MM.1S (cell line): ENCODE measurements at regions not wholly inside any gene's neighbourhood (a gene's known extent, or its start where the extent isn't known, plus 50 kb on each side); places are given as distances from the start of the nearest gene placed in this dataset.

ENCODE experiments used
- DNase-seq: peaks from one replicate; pipeline ENCODE4 v3.0.0-alpha.2; 2015
- H2AFZ ChIP-seq: fragments of 300-600 bp; sonication (generic); 2 replicates; pipeline ENCODE4 v1.6.0; 2016; ENCODE audit warnings: antibody characterized with exemption, low read length
- H3F3A ChIP-seq: fragments of 300-600 bp; sonication (generic); 2 replicates; pipeline ENCODE4 v1.6.1; 2016; ENCODE audit warnings: mild to moderate bottlenecking, antibody characterized with exemption, low read length, moderate library complexity, mixed read lengths; ENCODE audit not compliant: insufficient read depth
- H3K27ac ChIP-seq: fragments of 300-600 bp; sonication (generic); 2 replicates; pipeline ENCODE4 v1.5.1; 2016; ENCODE audit warnings: mild to moderate bottlenecking, low read length
- H3K27me3 ChIP-seq: fragments of 300-600 bp; sonication (generic); replicated peaks from 2 replicates; pipeline ENCODE4 v1.6.0; 2016; ENCODE audit warnings: low read length; ENCODE audit not compliant: insufficient read depth
- H3K36me3 ChIP-seq: fragments of 300-600 bp; sonication (generic); replicated peaks from 2 replicates; pipeline ENCODE4 v1.6.1; 2016; ENCODE audit warnings: mild to moderate bottlenecking, low read length, mixed read lengths; ENCODE audit not compliant: insufficient read depth
- H3K4me1 ChIP-seq: fragments of 300-600 bp; sonication (generic); 2 replicates; pipeline ENCODE4 v1.6.1; 2016; ENCODE audit warnings: low read length, mixed read lengths
- H3K4me2 ChIP-seq: fragments of 300-600 bp; sonication (generic); 2 replicates; pipeline ENCODE4 v1.6.0; 2016; ENCODE audit warnings: low read depth, low read length
- H3K4me3 ChIP-seq: fragments of 300-600 bp; sonication (generic); 2 replicates; pipeline ENCODE4 v1.5.1; 2016; ENCODE audit warnings: low read length, mixed read lengths
- H3K79me2 ChIP-seq: fragments of 300-600 bp; sonication (generic); 2 replicates; pipeline ENCODE4 v1.6.1; 2016; ENCODE audit warnings: mixed run types, low read length, mixed read lengths
- H3K9ac ChIP-seq: fragments of 300-600 bp; sonication (generic); 2 replicates; pipeline ENCODE4 v1.6.1; 2016; ENCODE audit warnings: low read length, mixed read lengths
- H3K9me2 ChIP-seq: fragments of 300-600 bp; sonication (generic); replicated peaks from 2 replicates; pipeline ENCODE4 v1.6.1; 2016; ENCODE audit warnings: mild to moderate bottlenecking, low read length, mixed read lengths; ENCODE audit not compliant: insufficient read depth
- H3K9me3 ChIP-seq: fragments of 300-600 bp; sonication (generic); replicated peaks from 2 replicates; pipeline ENCODE4 v1.6.1; 2016; ENCODE audit warnings: mild to moderate bottlenecking, low read length, mixed read lengths; ENCODE audit not compliant: insufficient read depth
- H4K20me1 ChIP-seq: fragments of 300-600 bp; sonication (generic); 2 replicates; pipeline ENCODE4 v1.6.1; 2016; ENCODE audit warnings: mild to moderate bottlenecking, low read length, moderate library complexity, mixed read lengths; ENCODE audit not compliant: insufficient read depth
- EZH2 ChIP-seq: fragments of 300-600 bp; sonication (generic); optimal IDR thresholded peaks from 2 replicates; pipeline ENCODE3; 2017; ENCODE audit warnings: low read depth, mild to moderate bottlenecking, antibody characterized with exemption, low read length, mixed read lengths
- EZH2phosphoT487 ChIP-seq: fragments of 300-600 bp; sonication (generic); IDR thresholded peaks from 2 replicates; pipeline ENCODE4 v1.6.1; 2018; ENCODE audit warnings: antibody characterized with exemption, low read length
- TF ChIP-seq, protein P1 (sequence below): fragments of 300-600 bp; sonication (generic); IDR thresholded peaks from 2 replicates; pipeline ENCODE4 v1.5.1; 2016; ENCODE audit warnings: antibody characterized with exemption, low read length, mixed read lengths

DNA sequence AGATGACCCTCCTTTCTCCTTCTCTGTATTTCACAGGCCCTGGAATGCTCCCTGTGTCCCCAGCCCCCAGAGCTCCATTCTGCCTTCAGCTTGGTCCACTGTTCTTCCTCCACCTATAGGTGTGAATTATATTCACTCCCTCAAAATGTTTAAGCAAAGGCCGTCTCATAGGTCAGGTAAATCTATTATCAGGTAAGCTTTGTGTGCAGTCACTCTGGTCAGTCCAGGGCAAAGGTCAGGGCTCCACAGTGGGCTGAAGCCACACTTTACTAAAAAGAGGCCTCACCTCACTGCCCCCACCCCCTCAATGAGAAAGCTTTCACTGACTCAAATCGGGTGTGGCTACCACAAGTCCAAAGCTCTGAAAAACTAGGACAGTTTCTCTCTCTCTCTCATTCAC lies 65.9 kb downstream of the DNTTIP2 start:
- no peak overlapping the region for H2AFZ ChIP-seq
- no peaks in the 10 kb centered on the region for H3K4me1 ChIP-seq
- H3K27ac ChIP-seq, result no peak overlapping the region
- no peaks in the 10 kb centered on the region for H3F3A ChIP-seq
- no peaks in the 10 kb centered on the region for H3K79me2 ChIP-seq
- H3K27me3 ChIP-seq, result no peaks in the 10 kb centered on the region
- H3K9me2 ChIP-seq, result no peaks in the 10 kb centered on the region
- H3K4me2 ChIP-seq, result no peak overlapping the region
- no peak overlapping the region for H3K4me3 ChIP-seq
- no peaks in the 10 kb centered on the region for H3K36me3 ChIP-seq
- no peak for DNase-seq
- TF ChIP-seq EZH2phosphoT487, result no peak
- no peak for TF ChIP-seq EZH2
- TF ChIP-seq, protein P1, sequence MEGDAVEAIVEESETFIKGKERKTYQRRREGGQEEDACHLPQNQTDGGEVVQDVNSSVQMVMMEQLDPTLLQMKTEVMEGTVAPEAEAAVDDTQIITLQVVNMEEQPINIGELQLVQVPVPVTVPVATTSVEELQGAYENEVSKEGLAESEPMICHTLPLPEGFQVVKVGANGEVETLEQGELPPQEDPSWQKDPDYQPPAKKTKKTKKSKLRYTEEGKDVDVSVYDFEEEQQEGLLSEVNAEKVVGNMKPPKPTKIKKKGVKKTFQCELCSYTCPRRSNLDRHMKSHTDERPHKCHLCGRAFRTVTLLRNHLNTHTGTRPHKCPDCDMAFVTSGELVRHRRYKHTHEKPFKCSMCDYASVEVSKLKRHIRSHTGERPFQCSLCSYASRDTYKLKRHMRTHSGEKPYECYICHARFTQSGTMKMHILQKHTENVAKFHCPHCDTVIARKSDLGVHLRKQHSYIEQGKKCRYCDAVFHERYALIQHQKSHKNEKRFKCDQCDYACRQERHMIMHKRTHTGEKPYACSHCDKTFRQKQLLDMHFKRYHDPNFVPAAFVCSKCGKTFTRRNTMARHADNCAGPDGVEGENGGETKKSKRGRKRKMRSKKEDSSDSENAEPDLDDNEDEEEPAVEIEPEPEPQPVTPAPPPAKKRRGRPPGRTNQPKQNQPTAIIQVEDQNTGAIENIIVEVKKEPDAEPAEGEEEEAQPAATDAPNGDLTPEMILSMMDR, result no peak
- no peak overlapping the region for H3K9ac ChIP-seq
- H4K20me1 ChIP-seq, result no peaks in the 10 kb centered on the region
- no peaks in the 10 kb centered on the region for H3K9me3 ChIP-seq

DNA sequence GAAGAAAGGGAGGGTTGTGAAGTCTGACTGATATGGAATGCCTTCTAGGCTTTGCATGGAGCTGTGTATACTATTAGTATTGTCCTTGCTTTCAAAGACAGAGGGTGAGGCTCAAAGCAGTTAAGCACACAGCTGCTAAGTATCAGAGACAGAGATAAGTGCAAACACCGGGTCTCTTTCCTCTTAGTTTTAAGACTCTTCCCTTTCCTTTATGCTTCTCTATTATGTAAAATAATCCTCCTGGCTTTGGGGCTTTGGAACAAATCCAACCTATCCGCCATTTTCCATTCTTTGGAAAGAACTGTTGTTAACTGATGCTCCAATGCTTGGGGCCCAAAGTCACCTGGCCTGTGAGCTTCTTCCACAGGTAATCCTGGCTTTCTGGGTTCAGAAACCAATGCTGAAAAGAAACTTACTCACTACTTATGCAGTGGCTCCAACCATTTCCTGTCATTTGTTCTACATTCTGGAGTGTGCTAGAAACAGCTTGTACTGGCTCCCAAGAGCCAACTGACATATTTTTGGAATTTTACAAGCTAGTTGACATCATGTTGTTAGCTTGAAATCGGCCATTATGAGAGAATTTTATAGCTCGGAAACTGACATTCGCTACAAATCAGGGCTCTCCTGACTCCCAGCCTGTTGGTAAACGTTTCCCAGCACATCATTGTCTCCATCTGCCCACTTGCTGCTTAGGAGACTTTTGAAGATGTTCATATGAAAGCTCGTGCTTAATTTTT lies 67.5 kb downstream of the DNTTIP2 start:
- Histone ChIP-seq H3K79me2 (no peaks in the 10 kb centered on the region), H3K4me1 (no peaks in the 10 kb centered on the region), H3K27ac (no peak overlapping the region), H3K27me3 (no peaks in the 10 kb centered on the region), H3K4me2 (no peak overlapping the region), H3K36me3 (no peaks in the 10 kb centered on the region), H3K9ac (no peak overlapping the region), H3F3A (no peaks in the 10 kb centered on the region), H3K4me3 (no peak overlapping the region), H4K20me1 (no peaks in the 10 kb centered on the region), H3K9me2 (no peaks in the 10 kb centered on the region), H3K9me3 (no peaks in the 10 kb centered on the region), H2AFZ (no peak overlapping the region)
- no peak for DNase-seq
- TF ChIP-seq EZH2phosphoT487 (no peak), EZH2 (no peak)
- TF ChIP-seq, protein P1, result no peak

- H3K9me2 ChIP-seq, result no peaks in the 10 kb centered on the region
- H3F3A ChIP-seq, result no peaks in the 10 kb centered on the region
- no peaks in the 10 kb centered on the region for H3K79me2 ChIP-seq
- H3K4me2 ChIP-seq, result no peak overlapping the region
- H3K27me3 ChIP-seq, result no peaks in the 10 kb centered on the region
- no peak overlapping the region for H2AFZ ChIP-seq
- no peak overlapping the region for H3K9ac ChIP-seq
- no peaks in the 10 kb centered on the region for H3K4me1 ChIP-seq
- no peaks in the 10 kb centered on the region for H3K9me3 ChIP-seq
- no peak for DNase-seq
- no peaks in the 10 kb centered on the region for H3K36me3 ChIP-seq
- no peak overlapping the region for H3K4me3 ChIP-seq
- H3K27ac ChIP-seq, result no peak overlapping the region
- TF ChIP-seq, protein P1, result no peak
- TF ChIP-seq EZH2 (no peak), EZH2phosphoT487 (no peak)
- H4K20me1 ChIP-seq, result no peaks in the 10 kb centered on the region
These were observed 68.7 kb downstream of the DNTTIP2 start for GRCh38 chr1:93810316-93810715.
